ENCODE measurements at regions not wholly inside any gene's neighbourhood (a gene's known extent, or its start where the extent isn't known, plus 50 kb on each side); places are given as distances from the start of the nearest gene placed in this dataset.

- H3K4me3 ChIP-seq (ENCODE audit: control insufficient read depth, low read depth, low read length): no peak overlapping the region
- DNase-seq (ENCODE audit: low read depth): no peak
- TF ChIP-seq, protein P1, sequence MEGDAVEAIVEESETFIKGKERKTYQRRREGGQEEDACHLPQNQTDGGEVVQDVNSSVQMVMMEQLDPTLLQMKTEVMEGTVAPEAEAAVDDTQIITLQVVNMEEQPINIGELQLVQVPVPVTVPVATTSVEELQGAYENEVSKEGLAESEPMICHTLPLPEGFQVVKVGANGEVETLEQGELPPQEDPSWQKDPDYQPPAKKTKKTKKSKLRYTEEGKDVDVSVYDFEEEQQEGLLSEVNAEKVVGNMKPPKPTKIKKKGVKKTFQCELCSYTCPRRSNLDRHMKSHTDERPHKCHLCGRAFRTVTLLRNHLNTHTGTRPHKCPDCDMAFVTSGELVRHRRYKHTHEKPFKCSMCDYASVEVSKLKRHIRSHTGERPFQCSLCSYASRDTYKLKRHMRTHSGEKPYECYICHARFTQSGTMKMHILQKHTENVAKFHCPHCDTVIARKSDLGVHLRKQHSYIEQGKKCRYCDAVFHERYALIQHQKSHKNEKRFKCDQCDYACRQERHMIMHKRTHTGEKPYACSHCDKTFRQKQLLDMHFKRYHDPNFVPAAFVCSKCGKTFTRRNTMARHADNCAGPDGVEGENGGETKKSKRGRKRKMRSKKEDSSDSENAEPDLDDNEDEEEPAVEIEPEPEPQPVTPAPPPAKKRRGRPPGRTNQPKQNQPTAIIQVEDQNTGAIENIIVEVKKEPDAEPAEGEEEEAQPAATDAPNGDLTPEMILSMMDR (IDR thresholded peaks at IDR 0.05; ENCODE audit: control insufficient read depth, insufficient read depth, low read depth, low read length, missing control alignments): no peak
These were observed 175.0 kb downstream of the MACROH2A1 start for GRCh38 chr5:135223891-135224625.

- TF ChIP-seq, protein P1 (IDR thresholded peaks at IDR 0.05; ENCODE audit: control insufficient read depth, insufficient read depth, low read depth, low read length, missing control alignments): no peak
- no peak overlapping the region for H3K4me3 ChIP-seq (ENCODE audit: control insufficient read depth, low read depth, low read length)
- no peak for DNase-seq (ENCODE audit: low read depth)
These were observed 175.6 kb downstream of the MACROH2A1 start for GRCh38 chr5:135223404-135223803.

DNA sequence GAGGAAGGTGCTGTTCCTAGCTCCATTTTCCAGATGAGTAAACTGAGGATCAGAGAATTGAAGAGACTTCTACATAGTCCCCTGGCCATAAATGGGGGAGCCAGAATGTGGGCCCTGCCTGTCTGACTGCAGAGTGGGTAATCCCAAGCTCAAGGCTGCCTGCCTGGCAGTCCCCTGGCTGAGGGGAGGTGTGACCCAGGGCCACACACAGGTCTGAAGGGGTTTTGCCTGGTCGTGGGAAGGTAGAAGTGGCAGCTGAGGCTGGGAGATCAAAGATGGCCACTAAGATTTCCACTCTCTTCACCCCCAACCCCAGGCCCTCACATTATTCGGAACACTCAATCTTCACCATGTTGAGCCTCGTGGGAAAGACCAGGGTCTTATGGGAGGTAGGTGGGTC lies 176.3 kb downstream of the MACROH2A1 start:
- no peak overlapping the region for H3K4me3 ChIP-seq (ENCODE audit: control insufficient read depth, low read depth, low read length)
- TF ChIP-seq, protein P1 (IDR thresholded peaks at IDR 0.05; ENCODE audit: control insufficient read depth, insufficient read depth, low read depth, low read length, missing control alignments): no peak

GRCh38 chr5:135222171-135222681 lies 176.8 kb downstream of the MACROH2A1 start:
- TF ChIP-seq, protein P1 (IDR thresholded peaks at IDR 0.05; ENCODE audit: control insufficient read depth, insufficient read depth, low read depth, low read length, missing control alignments): no peak
- DNase-seq (ENCODE audit: low read depth): no peak
- H3K4me3 ChIP-seq (ENCODE audit: control insufficient read depth, low read depth, low read length): no peak overlapping the region

More for the DNA sequence above, 176.3 kb downstream of the MACROH2A1 start:
- no peak for DNase-seq (ENCODE audit: low read depth)

GRCh38 chr5:135221696-135222095 lies 177.3 kb downstream of the MACROH2A1 start:
- TF ChIP-seq, protein P1 (IDR thresholded peaks at IDR 0.05; ENCODE audit: control insufficient read depth, insufficient read depth, low read depth, low read length, missing control alignments): no peak
- no peak for DNase-seq (ENCODE audit: low read depth)
- H3K4me3 ChIP-seq (ENCODE audit: control insufficient read depth, low read depth, low read length): no peak overlapping the region

GRCh38 chr5:135221187-135221473 lies 177.9 kb downstream of the MACROH2A1 start:
- no peak overlapping the region for H3K4me3 ChIP-seq (ENCODE audit: control insufficient read depth, low read depth, low read length)
- TF ChIP-seq, protein P1 (IDR thresholded peaks at IDR 0.05; ENCODE audit: control insufficient read depth, insufficient read depth, low read depth, low read length, missing control alignments): no peak
- no peak for DNase-seq (ENCODE audit: low read depth)
